HEK293 (cell line): ENCODE measurements at regions not wholly inside any gene's neighbourhood (a gene's known extent, or its start where the extent isn't known, plus 50 kb on each side); places are given as distances from the start of the nearest gene placed in this dataset.

Source experiments
- CTCF ChIA-PET: fragments of 350-600 bp; formaldehyde crosslinking; extraction: SDS; loops from one replicate; lab custom pipeline; 2021; ENCODE audit warnings: antibody characterized with exemption; lab: Yijun Ruan, JAX
- POLR2A ChIA-PET: fragments of 300-600 bp; formaldehyde crosslinking; extraction: SDS; loops from one replicate; lab custom pipeline; 2020; ENCODE audit warnings: antibody characterized with exemption, inconsistent platforms; lab: Yijun Ruan, JAX
- H3K27ac ChIP-seq: fragments of 200-500 bp; sonication (Bioruptor generic); 2 replicates; pipeline ENCODE4 v1.5.1; 2014; ENCODE audit warnings: low read depth, low read length, control low read depth, inconsistent platforms; ENCODE audit errors: extremely low read depth
- H3K36me3 ChIP-seq, 2 experiments: fragments of 200-500 bp in 1 of 2; sonication (Bioruptor generic) in 1 of 2; 1 replicate in 1 of 2; 2 replicates in 1 of 2; pipeline ENCODE4 v1.5.1; 2014 to 2017; ENCODE audit warnings: inconsistent platforms in 2 of 2, low read length in 2 of 2; ENCODE audit not compliant: control insufficient read depth in 2 of 2, insufficient read depth in 1 of 2
- H3K4me1 ChIP-seq: fragments of 200-500 bp; sonication (Bioruptor generic); 2 replicates; pipeline ENCODE4 v1.5.1; 2014; ENCODE audit warnings: mild to moderate bottlenecking, low read length, inconsistent platforms; ENCODE audit not compliant: control insufficient read depth, insufficient read depth
- H3K4me3 ChIP-seq: 2 replicates; pipeline ENCODE4 v1.5.1; 2011; ENCODE audit warnings: low read depth, mild to moderate bottlenecking, control low read depth, low read length, moderate library complexity
- H3K9me3 ChIP-seq: fragments of 200-500 bp; sonication (Bioruptor generic); 2 replicates; pipeline ENCODE4 v1.5.1; 2014; ENCODE audit warnings: low read depth, low read length, inconsistent platforms; ENCODE audit not compliant: control insufficient read depth, insufficient read depth
- KLF1 ChIP-seq: fragments of 450-650 bp; formaldehyde crosslinking; IDR thresholded peaks from 2 replicates; pipeline ENCODE4 v1.5.1; 2016; ENCODE audit warnings: missing biosample characterization, missing genetic modification characterization
- MZF1 ChIP-seq: fragments of 450-650 bp; formaldehyde crosslinking; IDR thresholded peaks from 2 replicates; pipeline ENCODE4 v1.5.1; 2017; ENCODE audit warnings: missing biosample characterization, missing genetic modification characterization, borderline replicate concordance
- PRDM4 ChIP-seq: fragments of 450-650 bp; formaldehyde crosslinking; IDR thresholded peaks from 2 replicates; pipeline ENCODE4 v1.5.1; 2017; ENCODE audit warnings: missing biosample characterization, missing genetic modification characterization
- REPIN1 ChIP-seq: fragments of 450-650 bp; formaldehyde crosslinking; IDR thresholded peaks from 2 replicates; pipeline ENCODE4 v1.5.1; 2017; ENCODE audit warnings: missing biosample characterization, missing genetic modification characterization, low read depth
- SALL2 ChIP-seq: fragments of 450-650 bp; formaldehyde crosslinking; IDR thresholded peaks from 2 replicates; pipeline ENCODE4 v1.5.0; 2017; ENCODE audit warnings: missing biosample characterization, mild to moderate bottlenecking, missing genetic modification characterization, borderline replicate concordance
- SP3 ChIP-seq: fragments of 450-650 bp; formaldehyde crosslinking; IDR thresholded peaks from 2 replicates; pipeline ENCODE4 v1.5.1; 2016; ENCODE audit warnings: missing biosample characterization, missing genetic modification characterization
- ZBTB20 ChIP-seq: fragments of 450-650 bp; formaldehyde crosslinking; IDR thresholded peaks from 2 replicates; pipeline ENCODE4 v1.5.1; 2016; ENCODE audit warnings: missing biosample characterization, missing genetic modification characterization
- ZBTB7A ChIP-seq: fragments of 450-650 bp; formaldehyde crosslinking; IDR thresholded peaks from 2 replicates; pipeline ENCODE4 v1.5.1; 2016; ENCODE audit warnings: low read depth, missing biosample characterization, missing genetic modification characterization
- ZFP69B ChIP-seq: fragments of 450-650 bp; formaldehyde crosslinking; IDR thresholded peaks from 2 replicates; pipeline ENCODE4 v1.5.1; 2016; ENCODE audit warnings: missing biosample characterization, missing genetic modification characterization
- ZNF146 ChIP-seq: fragments of 450-650 bp; formaldehyde crosslinking; IDR thresholded peaks from 2 replicates; pipeline ENCODE4 v1.5.1; 2016; ENCODE audit warnings: missing biosample characterization, missing genetic modification characterization
- ZNF202 ChIP-seq: fragments of 450-650 bp; formaldehyde crosslinking; IDR thresholded peaks from 2 replicates; pipeline ENCODE4 v1.5.1; 2016; ENCODE audit warnings: missing biosample characterization, missing genetic modification characterization, borderline replicate concordance
- ZNF221 ChIP-seq: fragments of 450-650 bp; formaldehyde crosslinking; IDR thresholded peaks from 2 replicates; pipeline ENCODE4 v1.5.1; 2017; ENCODE audit warnings: missing biosample characterization, missing genetic modification characterization, borderline replicate concordance
- ZNF223 ChIP-seq: fragments of 450-650 bp; formaldehyde crosslinking; IDR thresholded peaks from 2 replicates; pipeline ENCODE4 v1.5.1; 2016; ENCODE audit warnings: missing biosample characterization, missing genetic modification characterization
- ZNF239 ChIP-seq: fragments of 450-650 bp; formaldehyde crosslinking; IDR thresholded peaks from 2 replicates; pipeline ENCODE4 v1.5.1; 2016; ENCODE audit warnings: missing biosample characterization, missing genetic modification characterization
- ZNF350 ChIP-seq: fragments of 450-650 bp; formaldehyde crosslinking; IDR thresholded peaks from 2 replicates; pipeline ENCODE4 v1.5.0; 2017; ENCODE audit warnings: missing biosample characterization, mild to moderate bottlenecking, missing genetic modification characterization
- ZNF433 ChIP-seq: fragments of 450-650 bp; formaldehyde crosslinking; IDR thresholded peaks from 2 replicates; pipeline ENCODE4 v1.5.1; 2016; ENCODE audit warnings: missing biosample characterization, missing genetic modification characterization, low read depth
- ZNF510 ChIP-seq: fragments of 450-650 bp; formaldehyde crosslinking; IDR thresholded peaks from 2 replicates; pipeline ENCODE4 v1.5.1; 2018; ENCODE audit warnings: mild to moderate bottlenecking, missing genetic modification characterization, missing biosample characterization; ENCODE audit not compliant: insufficient replicate concordance
- ZNF518A ChIP-seq: fragments of 450-650 bp; formaldehyde crosslinking; conservative IDR thresholded peaks from 2 replicates; pipeline ENCODE4 v1.5.1; 2016; ENCODE audit warnings: low read depth, missing biosample characterization, missing genetic modification characterization
- ZNF549 ChIP-seq: fragments of 450-650 bp; IDR thresholded peaks from 2 replicates; pipeline ENCODE4 v1.5.1; 2018; ENCODE audit warnings: missing biosample characterization, missing genetic modification characterization, mild to moderate bottlenecking, inconsistent platforms, moderate library complexity
- ZNF747 ChIP-seq: fragments of 450-650 bp; formaldehyde crosslinking; IDR thresholded peaks from 2 replicates; pipeline ENCODE4 v1.5.1; 2016; ENCODE audit warnings: missing biosample characterization, missing genetic modification characterization
- ZNF76 ChIP-seq: fragments of 450-650 bp; formaldehyde crosslinking; IDR thresholded peaks from 2 replicates; pipeline ENCODE4; 2016; ENCODE audit warnings: low read depth, missing biosample characterization, missing genetic modification characterization, borderline replicate concordance
- ZNF830 ChIP-seq: fragments of 450-650 bp; IDR thresholded peaks from 2 replicates; pipeline ENCODE4 v1.5.0; 2018; ENCODE audit warnings: missing biosample characterization, missing genetic modification characterization, low read depth, mild to moderate bottlenecking, moderate library complexity
- ZSCAN30 ChIP-seq: fragments of 450-650 bp; IDR thresholded peaks from 2 replicates; pipeline ENCODE4 v1.5.1; 2018; ENCODE audit warnings: missing biosample characterization, mild to moderate bottlenecking, missing genetic modification characterization, moderate library complexity

GRCh38 chrX:98071331-98071730 is 1187.6 kb downstream of the RPA4 start:
- TF ChIP-seq SALL2 (tag by site-specific recombination) (no peak), MZF1 (no peak), SP3 (no peak), ZNF830 (tag by site-specific recombination) (no peak), ZSCAN30 (no peak)
- TF ChIP-seq, all 188 proteins: peak for 0
- no peak overlapping the region for H3K4me3 ChIP-seq
- POLR2A ChIA-PET = no interaction called here
- CTCF ChIA-PET = no interaction called here
- no peak overlapping the region for H3K27ac ChIP-seq
- H3K36me3 ChIP-seq = no peaks in the 10 kb centered on the region
- H3K4me1 ChIP-seq = no peaks in the 10 kb centered on the region
- no peaks in the 10 kb centered on the region for H3K9me3 ChIP-seq

- no peaks in the 10 kb centered on the region for H3K36me3 ChIP-seq
- no peaks in the 10 kb centered on the region for H3K9me3 ChIP-seq
- H3K27ac ChIP-seq = no peak overlapping the region
- H3K4me3 ChIP-seq = no peak overlapping the region
- POLR2A ChIA-PET = no interaction called here
- H3K4me1 ChIP-seq = no peaks in the 10 kb centered on the region
- TF ChIP-seq ZNF146 (tag by site-specific recombination) (peak; percentile 97), ZNF747 (tag by site-specific recombination) (no peak)
- CTCF ChIA-PET = interaction anchor here (0.6 kb wide), 1 partner anchor 34 kb away, joined by 3 read pairs; no protein-coding TSS in a partner anchor
Measured at GRCh38 chrX:98077440-98077839, 1193.7 kb downstream of the RPA4 start.

- no peak for TF ChIP-seq ZNF221 (tag by site-specific recombination)
- no peak for TF ChIP-seq ZNF202
- TF ChIP-seq ZNF518A (tag by site-specific recombination) = no peak
- TF ChIP-seq ZNF350 (tag by site-specific recombination) = no peak
- no peak for TF ChIP-seq KLF1 (tag by site-specific recombination)
- no peak for TF ChIP-seq ZNF510
- TF ChIP-seq ZNF223 = no peak
- no peak for TF ChIP-seq ZNF76
- TF ChIP-seq ZBTB7A = no peak
- no peak for TF ChIP-seq ZNF549 (tag by site-specific recombination)
- TF ChIP-seq ZNF239 (tag by site-specific recombination) = no peak
- no peak for TF ChIP-seq PRDM4 (tag by site-specific recombination)
- no peak for TF ChIP-seq ZNF433 (tag by site-specific recombination)
- TF ChIP-seq ZBTB20 = no peak
- no peak for TF ChIP-seq ZFP69B (tag by site-specific recombination)
- no peak for TF ChIP-seq REPIN1 (tag by site-specific recombination)
- no peak for TF ChIP-seq ZSCAN30
- no peak overlapping the region for H3K4me3 ChIP-seq
- no peaks in the 10 kb centered on the region for H3K9me3 ChIP-seq
- ChIA-PET POLR2A (no interaction called here), CTCF (interaction anchor here (0.6 kb wide), 1 partner anchor 35 kb away, joined by 3 read pairs; no protein-coding TSS in a partner anchor)
- no peaks in the 10 kb centered on the region for H3K36me3 ChIP-seq
- H3K27ac ChIP-seq = no peak overlapping the region
- no peaks in the 10 kb centered on the region for H3K4me1 ChIP-seq
Measured at GRCh38 chrX:98111684-98112083, 1228.0 kb downstream of the RPA4 start.
